ENCODE measurements at regions not wholly inside any gene's neighbourhood (a gene's known extent, or its start where the extent isn't known, plus 50 kb on each side); places are given as distances from the start of the nearest gene placed in this dataset.

GRCh38 chr2:41903474-41904135 lies 144.2 kb upstream of the PKDCC start:
- no peak for DNase-seq

GRCh38 chr2:41904459-41904858 lies 143.4 kb upstream of the PKDCC start:
- DNase-seq: no peak

GRCh38 chr2:41905597-41906337 lies 142.1 kb upstream of the PKDCC start:
- no peak for DNase-seq

- DNase-seq: no peak
Observed at GRCh38 chr2:41906338-41906725, 141.5 kb upstream of the PKDCC start.

GRCh38 chr2:41907141-41907540 lies 140.7 kb upstream of the PKDCC start:
- DNase-seq: no peak

GRCh38 chr2:41907771-41908207 lies 140.0 kb upstream of the PKDCC start:
- DNase-seq: no peak

- DNase-seq: no peak
Observed at GRCh38 chr2:41908349-41908748, 139.5 kb upstream of the PKDCC start.

GRCh38 chr2:41909584-41909983 lies 138.2 kb upstream of the PKDCC start:
- peak; percentile 5 for DNase-seq

GRCh38 chr2:41910126-41910525 lies 137.7 kb upstream of the PKDCC start:
- DNase-seq: no peak

GRCh38 chr2:41911033-41911432 lies 136.8 kb upstream of the PKDCC start:
- DNase-seq: no peak

- DNase-seq: no peak
Observed at GRCh38 chr2:41912337-41912736, 135.5 kb upstream of the PKDCC start.

- DNase-seq: no peak
Observed at GRCh38 chr2:41912776-41913175, 135.0 kb upstream of the PKDCC start.

- no peak for DNase-seq
Observed at GRCh38 chr2:41913311-41913710, 134.5 kb upstream of the PKDCC start.

GRCh38 chr2:41913921-41914609 lies 133.8 kb upstream of the PKDCC start:
- DNase-seq: no peak

GRCh38 chr2:41914936-41915335 lies 132.9 kb upstream of the PKDCC start:
- no peak for DNase-seq

GRCh38 chr2:41916177-41916576 lies 131.6 kb upstream of the PKDCC start:
- DNase-seq: no peak

GRCh38 chr2:41917587-41917986 lies 130.2 kb upstream of the PKDCC start:
- DNase-seq: no peak

- no peak for DNase-seq
Observed at GRCh38 chr2:41919135-41919534, 128.7 kb upstream of the PKDCC start.

GRCh38 chr2:41920181-41920580 lies 127.6 kb upstream of the PKDCC start:
- no peak for DNase-seq

- no peak for DNase-seq
Observed at GRCh38 chr2:41920812-41921211, 127.0 kb upstream of the PKDCC start.

GRCh38 chr2:41922177-41922576 lies 125.6 kb upstream of the PKDCC start:
- no peak for DNase-seq

- DNase-seq: no peak
Observed at GRCh38 chr2:41923156-41923786, 124.5 kb upstream of the PKDCC start.

GRCh38 chr2:41924024-41924423 lies 123.8 kb upstream of the PKDCC start:
- DNase-seq: no peak
